Activated naive CD8-positive, alpha-beta T cell treated with anti-CD3 and anti-CD28 coated beads for 36 hours (primary cell): ENCODE measurements at regions not wholly inside any gene's neighbourhood (a gene's known extent, or its start where the extent isn't known, plus 50 kb on each side); places are given as distances from the start of the nearest gene placed in this dataset.

ENCODE experiments used
- DNase-seq: peaks from one replicate; pipeline ENCODE4 v3.0.0; 2021
- H3K27ac Mint-ChIP-seq: one replicate; pipeline ENCODE4 v1.8.0; 2022; ENCODE audit warnings: mild to moderate bottlenecking, moderate library complexity, mixed read lengths
- H3K27me3 Mint-ChIP-seq: one replicate; pipeline ENCODE4 v1.8.0; 2022; ENCODE audit warnings: mild to moderate bottlenecking, mixed read lengths
- H3K36me3 Mint-ChIP-seq: one replicate; pipeline ENCODE4 v1.8.0; 2021; ENCODE audit warnings: mild to moderate bottlenecking, mixed read lengths
- H3K4me1 Mint-ChIP-seq: one replicate; pipeline ENCODE4 v1.8.0; 2021; ENCODE audit warnings: mixed read lengths
- H3K4me3 Mint-ChIP-seq: one replicate; pipeline ENCODE4 v1.8.0; 2022; ENCODE audit warnings: mild to moderate bottlenecking, moderate library complexity, mixed read lengths
- H3K9me3 Mint-ChIP-seq: one replicate; pipeline ENCODE4 v1.8.0; 2022; ENCODE audit warnings: mixed read lengths

DNA sequence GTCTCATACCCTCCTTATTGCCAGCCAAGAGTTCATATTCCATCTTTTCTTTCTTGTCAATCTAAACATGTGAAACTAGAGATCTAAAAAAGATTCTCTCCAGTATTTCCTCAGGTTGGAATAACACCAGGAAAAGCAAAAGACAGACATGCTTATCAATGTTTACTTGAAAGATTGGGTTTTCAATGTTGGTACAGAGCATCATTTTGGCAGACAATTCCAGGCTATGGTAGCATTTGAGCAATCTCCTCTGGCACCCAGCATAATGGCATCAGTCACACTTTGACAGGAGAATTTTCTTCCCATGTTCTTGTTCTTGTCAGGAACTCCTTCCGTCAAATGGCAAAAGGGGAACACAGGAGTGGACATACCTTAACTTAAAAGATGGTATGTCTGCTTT lies 61.0 kb upstream of the RARB start:
- Mint-ChIP-seq H3K4me1 (no peaks in the 10 kb centered on the region), H3K36me3 (no peaks in the 10 kb centered on the region), H3K4me3 (no peak overlapping the region), H3K27me3 (peaks cover 5% of the 10 kb centered on the region), H3K9me3 (no peaks in the 10 kb centered on the region), H3K27ac (no peak overlapping the region)
- no peak for DNase-seq

GRCh38 chr3:25372167-25372566 lies 55.9 kb upstream of the RARB start:
- no peaks in the 10 kb centered on the region for H3K27me3 Mint-ChIP-seq
- H3K9me3 Mint-ChIP-seq: no peaks in the 10 kb centered on the region
- no peak overlapping the region for H3K4me3 Mint-ChIP-seq
- DNase-seq: no peak
- H3K4me1 Mint-ChIP-seq: no peaks in the 10 kb centered on the region
- no peak overlapping the region for H3K27ac Mint-ChIP-seq
- no peaks in the 10 kb centered on the region for H3K36me3 Mint-ChIP-seq

GRCh38 chr3:25376340-25376739 lies 51.7 kb upstream of the RARB start:
- Mint-ChIP-seq H3K4me1 (no peaks in the 10 kb centered on the region), H3K9me3 (no peaks in the 10 kb centered on the region), H3K36me3 (no peaks in the 10 kb centered on the region), H3K4me3 (no peak overlapping the region), H3K27me3 (no peaks in the 10 kb centered on the region), H3K27ac (no peak overlapping the region)
- DNase-seq: no peak

DNA sequence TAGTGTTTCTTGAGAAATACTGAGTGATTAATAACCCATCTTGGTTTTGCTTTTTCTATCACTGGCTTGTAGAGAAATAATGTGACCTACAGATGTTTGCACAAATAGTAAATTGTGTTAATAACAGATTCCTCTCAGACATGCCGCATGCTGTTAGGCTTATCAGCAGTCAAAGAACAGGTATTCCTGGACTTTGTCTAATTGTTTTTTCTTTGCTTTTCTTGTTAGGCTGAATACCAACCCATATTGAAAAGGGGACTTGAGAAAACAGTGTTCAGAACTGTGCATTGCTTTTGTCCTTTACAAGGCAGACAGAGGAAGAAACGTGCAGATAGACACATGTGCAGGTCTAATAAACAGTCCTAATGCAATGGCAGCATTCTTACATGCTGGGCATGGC lies 51.0 kb upstream of the RARB start:
- Mint-ChIP-seq H3K4me3 (no peak overlapping the region), H3K27ac (no peak overlapping the region), H3K9me3 (no peaks in the 10 kb centered on the region)

More for the DNA sequence above, 51.0 kb upstream of the RARB start:
- no peaks in the 10 kb centered on the region for H3K4me1 Mint-ChIP-seq
- no peak for DNase-seq
- H3K36me3 Mint-ChIP-seq: no peaks in the 10 kb centered on the region
- H3K27me3 Mint-ChIP-seq: no peaks in the 10 kb centered on the region
